PC-9 (cell line): ENCODE measurements at regions not wholly inside any gene's neighbourhood (a gene's known extent, or its start where the extent isn't known, plus 50 kb on each side); places are given as distances from the start of the nearest gene placed in this dataset.

Experiments
- BruUV-seq: library from RNA; stranded (reverse); fragments of 400-500 nt; replicated peaks from 2 replicates; lab custom pipeline; 2021; lab: Mats Ljungman, UMichigan
- CTCF ChIA-PET: fragments of 300-600 bp; sonication (Branson Sonifier 250); formaldehyde crosslinking; loops from one replicate; lab custom pipeline; 2022; ENCODE audit warnings: antibody characterized with exemption; lab: Charles Lee
- POLR2A ChIA-PET: fragments of 300-600 bp; sonication (Branson Sonifier 250); formaldehyde crosslinking; loops from one replicate; lab custom pipeline; 2022; ENCODE audit warnings: antibody characterized with exemption; ENCODE audit not compliant: unreplicated experiment; lab: Charles Lee
- DNase-seq, 2 experiments: peaks; one replicate each; pipeline versions ENCODE4 v3.0.0 to v3.0.0-alpha.2; 2015 to 2022; ENCODE audit warnings: mixed read lengths in 1 of 2
- H2AFZ ChIP-seq: fragments of 200-600 bp; sonication (generic); 2 replicates; pipeline ENCODE4 v1.8.1; 2017; ENCODE audit warnings: antibody characterized with exemption
- H3F3A ChIP-seq: fragments of 200-600 bp; sonication (generic); 2 replicates; pipeline ENCODE4 v1.8.1; 2017; ENCODE audit warnings: antibody characterized with exemption, mild to moderate bottlenecking, low read depth; ENCODE audit not compliant: insufficient read depth
- H3K27ac ChIP-seq: fragments of 200-600 bp; sonication (generic); 2 replicates; pipeline ENCODE4 v1.6.1; 2016; ENCODE audit warnings: mixed run types
- H3K27me3 ChIP-seq: fragments of 200-600 bp; sonication (generic); 2 replicates; pipeline ENCODE4 v1.6.1; 2016; ENCODE audit warnings: low read depth, mixed run types; ENCODE audit not compliant: insufficient read depth
- H3K36me3 ChIP-seq: fragments of 200-600 bp; sonication (generic); 2 replicates; pipeline ENCODE4 v1.6.1; 2016; ENCODE audit warnings: low read depth, mixed run types
- H3K4me1 ChIP-seq: fragments of 200-600 bp; sonication (generic); replicated peaks from 2 replicates; pipeline ENCODE4 v1.6.1; 2016; ENCODE audit warnings: mixed run types; ENCODE audit not compliant: insufficient read depth
- H3K4me2 ChIP-seq: fragments of 200-600 bp; sonication (generic); 2 replicates; pipeline ENCODE4 v1.6.1; 2017; ENCODE audit warnings: mixed run types
- H3K4me3 ChIP-seq: fragments of 200-600 bp; sonication (generic); 2 replicates; pipeline ENCODE4 v1.6.1; 2016; ENCODE audit warnings: mixed run types
- H3K79me2 ChIP-seq: fragments of 200-600 bp; sonication (generic); 2 replicates; pipeline ENCODE4 v1.6.1; 2017; ENCODE audit warnings: low read depth, mixed run types
- H3K9me2 ChIP-seq: fragments of 200-600 bp; sonication (generic); 2 replicates; pipeline ENCODE4 v1.8.1; 2017; ENCODE audit warnings: mild to moderate bottlenecking; ENCODE audit not compliant: insufficient read depth
- H3K9me3 ChIP-seq: fragments of 200-600 bp; sonication (generic); 2 replicates; pipeline ENCODE4 v1.8.1; 2016; ENCODE audit warnings: low read depth; ENCODE audit not compliant: insufficient read depth
- H4K20me1 ChIP-seq: fragments of 200-600 bp; sonication (generic); 2 replicates; pipeline ENCODE4 v1.8.1; 2017; ENCODE audit not compliant: insufficient read depth
- EZH2 ChIP-seq: fragments of 200-600 bp; sonication (generic); IDR thresholded peaks from 2 replicates; pipeline ENCODE4 v1.8.0; 2017; ENCODE audit warnings: antibody characterized with exemption, low read depth
- intact Hi-C: fragments of 100-400 bp; cut with micrococcal nuclease; formaldehyde crosslinking; loops from one replicate; pipeline ENCODE4 v1.10.0; 2022; ENCODE audit not compliant: unreplicated experiment
- TF ChIP-seq, protein P1 (sequence below): fragments of 200-600 bp; sonication (generic); conservative IDR thresholded peaks from 2 replicates; pipeline ENCODE4 v1.6.1; 2017; ENCODE audit warnings: mixed run types, antibody characterized with exemption, mild to moderate bottlenecking, moderate library complexity

DNA sequence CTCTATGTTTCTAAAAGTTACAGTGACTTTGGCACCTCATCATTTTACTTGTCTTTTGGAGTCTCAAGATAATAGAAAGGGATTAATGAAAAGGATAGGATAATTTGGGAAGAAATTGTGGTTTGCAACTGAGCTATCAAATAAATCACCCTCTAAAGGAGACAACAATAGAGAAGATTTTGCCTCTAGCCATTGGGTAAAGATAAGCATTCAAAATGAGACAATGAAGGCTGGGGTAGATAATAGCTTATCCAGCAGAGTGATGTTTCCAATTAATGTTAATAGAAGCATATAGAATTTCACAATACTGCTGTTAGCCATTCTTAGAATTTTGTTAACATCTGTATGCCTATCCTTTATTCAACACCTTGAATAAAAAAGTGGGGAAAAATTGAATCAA, 1177.6 kb downstream of the ADGRL3 start:
- POLR2A ChIA-PET, result no interaction called here
- Histone ChIP-seq H2AFZ (no peak overlapping the region), H3F3A (no peaks in the 10 kb centered on the region), H3K36me3 (no peaks in the 10 kb centered on the region), H3K4me2 (no peak overlapping the region), H3K4me3 (no peak overlapping the region), H3K9me2 (no peaks in the 10 kb centered on the region), H3K27ac (no peak overlapping the region), H4K20me1 (no peaks in the 10 kb centered on the region), H3K79me2 (no peaks in the 10 kb centered on the region), H3K27me3 (no peaks in the 10 kb centered on the region), H3K9me3 (no peaks in the 10 kb centered on the region), H3K4me1 (no peaks in the 10 kb centered on the region)
- BruUV-seq, result no TSS peak
- TF ChIP-seq, protein P1, sequence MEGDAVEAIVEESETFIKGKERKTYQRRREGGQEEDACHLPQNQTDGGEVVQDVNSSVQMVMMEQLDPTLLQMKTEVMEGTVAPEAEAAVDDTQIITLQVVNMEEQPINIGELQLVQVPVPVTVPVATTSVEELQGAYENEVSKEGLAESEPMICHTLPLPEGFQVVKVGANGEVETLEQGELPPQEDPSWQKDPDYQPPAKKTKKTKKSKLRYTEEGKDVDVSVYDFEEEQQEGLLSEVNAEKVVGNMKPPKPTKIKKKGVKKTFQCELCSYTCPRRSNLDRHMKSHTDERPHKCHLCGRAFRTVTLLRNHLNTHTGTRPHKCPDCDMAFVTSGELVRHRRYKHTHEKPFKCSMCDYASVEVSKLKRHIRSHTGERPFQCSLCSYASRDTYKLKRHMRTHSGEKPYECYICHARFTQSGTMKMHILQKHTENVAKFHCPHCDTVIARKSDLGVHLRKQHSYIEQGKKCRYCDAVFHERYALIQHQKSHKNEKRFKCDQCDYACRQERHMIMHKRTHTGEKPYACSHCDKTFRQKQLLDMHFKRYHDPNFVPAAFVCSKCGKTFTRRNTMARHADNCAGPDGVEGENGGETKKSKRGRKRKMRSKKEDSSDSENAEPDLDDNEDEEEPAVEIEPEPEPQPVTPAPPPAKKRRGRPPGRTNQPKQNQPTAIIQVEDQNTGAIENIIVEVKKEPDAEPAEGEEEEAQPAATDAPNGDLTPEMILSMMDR, result no peak
- TF ChIP-seq EZH2, result no peak
- no peak for DNase-seq
- CTCF ChIA-PET, result no interaction called here
- intact Hi-C loops, result no loop called here

DNA sequence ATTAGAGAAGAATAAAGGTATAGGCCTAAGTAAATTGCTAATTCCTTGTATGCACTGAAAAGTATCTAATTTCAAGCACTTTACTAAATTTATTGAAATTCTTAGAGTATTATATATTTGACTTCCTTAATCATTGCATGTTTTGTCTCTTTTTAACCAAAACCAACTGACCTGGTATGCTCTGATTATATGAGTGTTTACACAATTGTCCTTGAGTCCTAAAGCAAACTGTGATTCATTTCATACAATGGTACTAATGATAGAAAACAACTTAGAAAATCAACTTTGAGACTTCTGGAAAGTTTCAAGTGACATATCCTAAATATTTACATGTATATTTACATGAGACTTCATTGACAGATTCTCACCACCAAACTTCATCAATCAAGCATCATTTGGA, 1177.1 kb downstream of the ADGRL3 start:
- TF ChIP-seq, protein P1, result no peak
- TF ChIP-seq EZH2, result no peak
- Histone ChIP-seq H3K27ac (no peak overlapping the region), H3K4me3 (no peak overlapping the region), H3K36me3 (no peaks in the 10 kb centered on the region), H2AFZ (no peak overlapping the region), H3K79me2 (no peaks in the 10 kb centered on the region), H3K27me3 (no peaks in the 10 kb centered on the region), H3K4me1 (no peaks in the 10 kb centered on the region), H3K9me2 (no peaks in the 10 kb centered on the region), H3K9me3 (no peaks in the 10 kb centered on the region), H3F3A (no peaks in the 10 kb centered on the region), H3K4me2 (no peak overlapping the region), H4K20me1 (no peaks in the 10 kb centered on the region)
- ChIA-PET CTCF (no interaction called here), POLR2A (no interaction called here)
- DNase-seq, result no peak
- BruUV-seq, result no TSS peak
- intact Hi-C loops, result no loop called here

DNA sequence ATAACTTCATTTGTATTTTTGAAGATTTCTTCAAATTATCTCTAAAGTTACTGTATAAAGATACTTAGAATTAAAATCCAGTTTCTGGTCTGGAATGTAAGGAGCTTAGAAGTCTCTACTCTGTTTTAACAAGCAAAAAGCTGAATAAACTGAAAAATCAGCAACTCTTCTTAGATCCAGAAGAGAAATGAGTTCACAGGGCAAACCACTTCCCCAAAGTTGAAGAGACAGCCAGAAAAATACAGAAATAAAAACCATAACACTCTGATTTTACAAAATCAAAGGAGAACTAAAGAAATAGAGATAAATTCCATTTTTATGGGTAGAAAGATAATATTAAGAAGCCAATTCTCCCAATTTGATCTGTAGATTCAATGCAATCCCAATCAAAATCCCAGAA, 1166.8 kb downstream of the ADGRL3 start:
- Histone ChIP-seq H3K4me1 (no peaks in the 10 kb centered on the region), H3K9me3 (no peaks in the 10 kb centered on the region), H3K27me3 (no peaks in the 10 kb centered on the region), H3K4me2 (no peak overlapping the region), H3K27ac (no peak overlapping the region), H2AFZ (no peak overlapping the region), H3K9me2 (no peaks in the 10 kb centered on the region), H3K4me3 (no peak overlapping the region), H3K79me2 (no peaks in the 10 kb centered on the region), H4K20me1 (no peaks in the 10 kb centered on the region), H3K36me3 (no peaks in the 10 kb centered on the region), H3F3A (no peaks in the 10 kb centered on the region)
- intact Hi-C loops, result no loop called here
- CTCF ChIA-PET, result no interaction called here
- POLR2A ChIA-PET, result no interaction called here
- BruUV-seq, result no TSS peak
- TF ChIP-seq, protein P1, result no peak
- TF ChIP-seq EZH2, result no peak
- DNase-seq, result no peak
